GM12878 (cell line): ENCODE measurements at regions not wholly inside any gene's neighbourhood (a gene's known extent, or its start where the extent isn't known, plus 50 kb on each side); places are given as distances from the start of the nearest gene placed in this dataset.

Experiments
- CTCF ChIP-seq, 3 experiments: IDR thresholded peaks in 2 of 3; conservative IDR thresholded peaks in 1 of 3; 2 replicates each; pipeline ENCODE4 v1.5.1; 2011; ENCODE audit warnings: low read depth in 3 of 3, low read length in 3 of 3, mild to moderate bottlenecking in 3 of 3, control low read depth in 2 of 3, moderate library complexity in 2 of 3, inconsistent platforms in 1 of 3, mixed read lengths in 1 of 3; ENCODE audit not compliant: control insufficient read depth in 2 of 3, insufficient read depth in 1 of 3; ENCODE audit errors: extremely low read depth in 1 of 3
- ELK1 ChIP-seq: IDR thresholded peaks from 2 replicates; pipeline ENCODE4 v1.6.1; 2012; ENCODE audit warnings: low read depth, low read length, improper control_type of control experiment
- EZH2 ChIP-seq: IDR thresholded peaks from 2 replicates; pipeline ENCODE4 v1.6.1; 2012; ENCODE audit warnings: low read depth, mild to moderate bottlenecking, control low read depth, inconsistent platforms, low read length, borderline replicate concordance; ENCODE audit not compliant: control insufficient read depth
- PML ChIP-seq: IDR thresholded peaks from 2 replicates; pipeline ENCODE4 v1.6.1; 2012; ENCODE audit warnings: low read length, inconsistent platforms
- RAD21 ChIP-seq: IDR thresholded peaks from 2 replicates; pipeline ENCODE4 v1.6.1; 2011; ENCODE audit warnings: mild to moderate bottlenecking, low read depth, low read length, moderate library complexity; ENCODE audit not compliant: insufficient read depth
- RCOR1 ChIP-seq: conservative IDR thresholded peaks from 2 replicates; pipeline ENCODE4 v1.6.1; 2012; ENCODE audit warnings: low read depth, low read length, improper control_type of control experiment
- SREBF1 ChIP-seq: IDR thresholded peaks from 2 replicates; pipeline ENCODE4 v1.6.1; 2012; ENCODE audit warnings: mild to moderate bottlenecking, low read length

GRCh38 chr1:61560385-61560784, 164.6 kb downstream of the TM2D1 start:
- TF ChIP-seq CTCF (IDR thresholded peaks at IDR 0.05 in 2 of 3, conservative IDR thresholded peaks at IDR 0.05 in 1 of 3; ENCODE audit: control insufficient read depth in 2 of 3, extremely low read depth in 1 of 3, insufficient read depth in 1 of 3, low read depth in 3 of 3, low read length in 3 of 3) (no peak), SREBF1 (no peak), ELK1 (no peak), EZH2 (no peak), RAD21 (no peak), PML (no peak), RCOR1 (no peak)
